ENCODE measurements at regions not wholly inside any gene's neighbourhood (a gene's known extent, or its start where the extent isn't known, plus 50 kb on each side); places are given as distances from the start of the nearest gene placed in this dataset.

GRCh38 chr13:58300224-58300623 lies 668.7 kb downstream of the PCDH17 start:
- no peak overlapping the region for H3K4me3 ChIP-seq (ENCODE audit: low read length)
- no peak for DNase-seq (ENCODE audit: low read depth)
- no peak for TF ChIP-seq CTCF (IDR thresholded peaks at IDR 0.05; ENCODE audit: insufficient read depth, low read depth, low read length, missing control alignments)

GRCh38 chr13:58300974-58301681 lies 669.6 kb downstream of the PCDH17 start:
- no peak for DNase-seq (ENCODE audit: low read depth)
- no peak for TF ChIP-seq CTCF (IDR thresholded peaks at IDR 0.05; ENCODE audit: insufficient read depth, low read depth, low read length, missing control alignments)
- no peak overlapping the region for H3K4me3 ChIP-seq (ENCODE audit: low read length)

- TF ChIP-seq CTCF (IDR thresholded peaks at IDR 0.05; ENCODE audit: insufficient read depth, low read depth, low read length, missing control alignments): no peak
- H3K4me3 ChIP-seq (ENCODE audit: low read length): no peak overlapping the region
- no peak for DNase-seq (ENCODE audit: low read depth)
These were observed 670.8 kb downstream of the PCDH17 start for GRCh38 chr13:58302349-58302748.

- no peak overlapping the region for H3K4me3 ChIP-seq (ENCODE audit: low read length)
- TF ChIP-seq CTCF (IDR thresholded peaks at IDR 0.05; ENCODE audit: insufficient read depth, low read depth, low read length, missing control alignments): no peak
- DNase-seq (ENCODE audit: low read depth): no peak
These were observed 674.5 kb downstream of the PCDH17 start for GRCh38 chr13:58306062-58306461.

GRCh38 chr13:58313219-58313618 lies 681.7 kb downstream of the PCDH17 start:
- no peak for DNase-seq (ENCODE audit: low read depth)
- no peak for TF ChIP-seq CTCF (IDR thresholded peaks at IDR 0.05; ENCODE audit: insufficient read depth, low read depth, low read length, missing control alignments)

GRCh38 chr13:58318495-58319167 lies 687.1 kb downstream of the PCDH17 start:
- no peak for DNase-seq (ENCODE audit: low read depth)
- TF ChIP-seq CTCF (IDR thresholded peaks at IDR 0.05; ENCODE audit: insufficient read depth, low read depth, low read length, missing control alignments): no peak
- no peak overlapping the region for H3K4me3 ChIP-seq (ENCODE audit: low read length)

More at GRCh38 chr13:58313219-58313618, 681.7 kb downstream of the PCDH17 start:
- no peak overlapping the region for H3K4me3 ChIP-seq (ENCODE audit: low read length)

All from epithelial cell of esophagus (primary cell).